ENCODE measurements at regions not wholly inside any gene's neighbourhood (a gene's known extent, or its start where the extent isn't known, plus 50 kb on each side); places are given as distances from the start of the nearest gene placed in this dataset.

- Histone ChIP-seq H3K36me3 (no peaks in the 10 kb centered on the region), H3K27ac (no peak overlapping the region), H3K4me3 (no peak overlapping the region), H3K27me3 (no peaks in the 10 kb centered on the region), H3K9me3 (no peaks in the 10 kb centered on the region), H3K4me1 (no peaks in the 10 kb centered on the region)
- ATAC-seq = no peak
- TF ChIP-seq POLR2A (IDR thresholded peaks at IDR 0.05) (no peak), CTCF (IDR thresholded peaks at IDR 0.05) (no peak), EP300 (IDR thresholded peaks at IDR 0.05) (no peak), POLR2AphosphoS5 (IDR thresholded peaks at IDR 0.05) (no peak)
Measured at GRCh38 chr2:52821631-52822030, 946.0 kb upstream of the CHAC2 start.

DNA sequence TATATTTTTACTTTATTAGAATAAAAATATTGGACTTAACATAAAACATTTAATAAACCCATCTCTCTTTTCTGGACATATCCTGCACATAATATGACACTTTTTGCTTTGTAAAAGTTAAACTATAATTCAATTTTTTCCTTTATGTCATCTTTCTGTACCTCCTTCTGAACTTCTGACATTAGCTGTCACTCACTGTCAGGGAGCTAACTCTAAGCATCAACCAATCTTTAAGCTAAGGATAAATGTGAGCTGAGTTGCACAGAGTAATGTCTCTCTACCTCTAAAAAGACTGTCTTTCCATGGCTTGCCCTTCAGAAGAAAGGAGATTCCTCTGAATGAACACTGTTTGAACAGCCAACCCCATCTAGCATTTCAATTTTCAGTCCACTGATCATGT, 948.6 kb upstream of the CHAC2 start:
- TF ChIP-seq CTCF (IDR thresholded peaks at IDR 0.05) (no peak), EP300 (IDR thresholded peaks at IDR 0.05) (no peak), POLR2AphosphoS5 (IDR thresholded peaks at IDR 0.05) (no peak)
- no peak for ATAC-seq

DNA sequence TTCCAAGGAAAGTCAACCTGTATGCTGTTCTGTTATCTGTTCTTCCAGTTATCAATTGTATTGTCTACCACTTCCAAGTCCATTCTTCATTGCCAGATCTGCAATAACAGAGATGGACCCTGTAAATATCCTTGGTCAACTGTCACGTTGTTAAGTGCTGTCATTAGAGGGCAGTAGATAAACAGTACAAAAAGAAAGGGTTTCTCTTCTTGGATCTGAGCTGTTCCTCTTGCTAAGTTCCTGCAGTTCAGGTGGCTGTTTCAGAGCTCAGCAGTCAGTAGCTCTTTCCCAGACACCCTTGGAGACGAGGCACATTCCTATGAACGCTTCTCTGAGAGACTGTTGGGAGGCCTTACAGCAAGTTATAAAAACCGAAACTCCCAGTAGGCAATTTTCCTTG, 957.1 kb upstream of the CHAC2 start:
- H3K36me3 ChIP-seq = no peaks in the 10 kb centered on the region
- peaks cover 0 to 6% (median 0%) of the 10 kb centered on the region in 3 donors for H3K4me1 ChIP-seq
- no peak for TF ChIP-seq POLR2A (IDR thresholded peaks at IDR 0.05)
- peak in 1 of 4 experiments; percentile 36 for TF ChIP-seq CTCF (IDR thresholded peaks at IDR 0.05)
- WGBS, 2 donors (ENCODE audit: low coverage in 1 of 2) = 0 to 11% methylated on average over 4 of the region's 4 CpGs
- H3K27me3 ChIP-seq = no peaks in the 10 kb centered on the region
- ATAC-seq = no peak
- no peak overlapping the region for H3K4me3 ChIP-seq
- H3K27ac ChIP-seq = no peak overlapping the region
- H3K9me3 ChIP-seq = peaks cover 0 to 3% (median 0%) of the 10 kb centered on the region in 3 donors

More for the DNA sequence above, 948.6 kb upstream of the CHAC2 start:
- no peak overlapping the region for H3K27ac ChIP-seq
- peaks cover 0 to 3% (median 0%) of the 10 kb centered on the region in 3 donors for H3K9me3 ChIP-seq
- H3K4me3 ChIP-seq = no peak overlapping the region
- H3K4me1 ChIP-seq = no peaks in the 10 kb centered on the region
- no peaks in the 10 kb centered on the region for H3K27me3 ChIP-seq
- no peaks in the 10 kb centered on the region for H3K36me3 ChIP-seq

GRCh38 chr2:52805901-52806410, 961.6 kb upstream of the CHAC2 start:
- no peak for ATAC-seq
- Histone ChIP-seq H3K27ac (no peak overlapping the region), H3K9me3 (peaks cover 0 to 16% (median 0%) of the 10 kb centered on the region in 3 donors), H3K27me3 (no peaks in the 10 kb centered on the region), H3K4me3 (no peak overlapping the region), H3K4me1 (peaks cover 0 to 6% (median 0%) of the 10 kb centered on the region in 3 donors), H3K36me3 (no peaks in the 10 kb centered on the region)
- TF ChIP-seq POLR2AphosphoS5 (IDR thresholded peaks at IDR 0.05) (no peak), EP300 (IDR thresholded peaks at IDR 0.05) (no peak), POLR2A (IDR thresholded peaks at IDR 0.05) (no peak), CTCF (IDR thresholded peaks at IDR 0.05) (no peak)

- H3K36me3 ChIP-seq = no peaks in the 10 kb centered on the region
- 18 to 40% methylated on average over 2 of the region's 2 CpGs for WGBS, 2 donors (ENCODE audit: low coverage in 1 of 2)
- no peak for ATAC-seq
- no peak overlapping the region for H3K27ac ChIP-seq
- no peaks in the 10 kb centered on the region for H3K4me1 ChIP-seq
- H3K9me3 ChIP-seq = peaks cover 0 to 7% (median 0%) of the 10 kb centered on the region in 3 donors
- no peak overlapping the region for H3K4me3 ChIP-seq
- no peaks in the 10 kb centered on the region for H3K27me3 ChIP-seq
- TF ChIP-seq CTCF (IDR thresholded peaks at IDR 0.05) = no peak
- TF ChIP-seq POLR2AphosphoS5 (IDR thresholded peaks at IDR 0.05) = no peak
- TF ChIP-seq EP300 (IDR thresholded peaks at IDR 0.05) = no peak
- no peak for TF ChIP-seq POLR2A (IDR thresholded peaks at IDR 0.05)
Measured at GRCh38 chr2:52794581-52794980, 973.0 kb upstream of the CHAC2 start.
